ENCODE measurements at regions not wholly inside any gene's neighbourhood (a gene's known extent, or its start where the extent isn't known, plus 50 kb on each side); places are given as distances from the start of the nearest gene placed in this dataset.

GRCh38 chr2:57181315-57182038 is 865.1 kb upstream of the VRK2 start:
- Histone ChIP-seq H3K4me1 (ENCODE audit: control insufficient read depth in 2 of 3, insufficient read depth in 2 of 3, low read depth in 1 of 3, low read length in 3 of 3) (no peaks in the 10 kb centered on the region), H3K9ac (ENCODE audit: low read length in 3 of 3) (no peak overlapping the region), H3K4me3 (ENCODE audit: low read length in 3 of 3) (no peak overlapping the region), H3K27ac (ENCODE audit: low read depth in 2 of 2, low read length in 2 of 2) (no peak overlapping the region), H3K9me3 (ENCODE audit: control insufficient read depth in 2 of 3, insufficient read depth in 1 of 3, low read length in 3 of 3) (no peaks in the 10 kb centered on the region), H3K27me3 (ENCODE audit: control insufficient read depth, insufficient read depth, low read length) (no peaks in the 10 kb centered on the region), H3K36me3 (ENCODE audit: control insufficient read depth in 2 of 3, insufficient read depth in 3 of 3, low read length in 3 of 3) (no peaks in the 10 kb centered on the region)
- intact Hi-C loops (cut with DNase I): no loop called here
- no peak for FAIRE-seq
- DNase-seq: no peak
- TF ChIP-seq CTCF (IDR thresholded peaks at IDR 0.05; ENCODE audit: borderline replicate concordance, extremely low read depth, insufficient read depth): no peak

GRCh38 chr2:57182916-57183315 is 863.7 kb upstream of the VRK2 start:
- Histone ChIP-seq H3K27ac (ENCODE audit: low read depth in 2 of 2, low read length in 2 of 2) (no peak overlapping the region), H3K4me1 (ENCODE audit: control insufficient read depth in 2 of 3, insufficient read depth in 2 of 3, low read depth in 1 of 3, low read length in 3 of 3) (no peaks in the 10 kb centered on the region), H3K4me3 (ENCODE audit: low read length in 3 of 3) (no peak overlapping the region), H3K9ac (ENCODE audit: low read length in 3 of 3) (no peak overlapping the region), H3K9me3 (ENCODE audit: control insufficient read depth in 2 of 3, insufficient read depth in 1 of 3, low read length in 3 of 3) (no peaks in the 10 kb centered on the region), H3K36me3 (ENCODE audit: control insufficient read depth in 2 of 3, insufficient read depth in 3 of 3, low read length in 3 of 3) (no peaks in the 10 kb centered on the region), H3K27me3 (ENCODE audit: control insufficient read depth, insufficient read depth, low read length) (no peaks in the 10 kb centered on the region)
- FAIRE-seq (no peak), DNase-seq (no peak)
- intact Hi-C loops (cut with DNase I): no loop called here
- no peak for TF ChIP-seq CTCF (IDR thresholded peaks at IDR 0.05; ENCODE audit: borderline replicate concordance, extremely low read depth, insufficient read depth)

- FAIRE-seq (no peak), DNase-seq (no peak)
- TF ChIP-seq CTCF (IDR thresholded peaks at IDR 0.05; ENCODE audit: borderline replicate concordance, extremely low read depth, insufficient read depth): no peak
- no peaks in the 10 kb centered on the region for H3K36me3 ChIP-seq (ENCODE audit: control insufficient read depth in 2 of 3, insufficient read depth in 3 of 3, low read length in 3 of 3)
- H3K9ac ChIP-seq (ENCODE audit: low read length in 3 of 3): no peak overlapping the region
- intact Hi-C loops (cut with DNase I): no loop called here
- no peaks in the 10 kb centered on the region for H3K4me1 ChIP-seq (ENCODE audit: control insufficient read depth in 2 of 3, insufficient read depth in 2 of 3, low read depth in 1 of 3, low read length in 3 of 3)
- no peak overlapping the region for H3K27ac ChIP-seq (ENCODE audit: low read depth in 2 of 2, low read length in 2 of 2)
- H3K4me3 ChIP-seq (ENCODE audit: low read length in 3 of 3): no peak overlapping the region
- H3K9me3 ChIP-seq (ENCODE audit: control insufficient read depth in 2 of 3, insufficient read depth in 1 of 3, low read length in 3 of 3): no peaks in the 10 kb centered on the region
- no peaks in the 10 kb centered on the region for H3K27me3 ChIP-seq (ENCODE audit: control insufficient read depth, insufficient read depth, low read length)
These were observed 861.0 kb upstream of the VRK2 start for GRCh38 chr2:57185568-57185967.

GRCh38 chr2:57190007-57190406 is 856.6 kb upstream of the VRK2 start:
- intact Hi-C loops (cut with DNase I): no loop called here
- Histone ChIP-seq H3K27me3 (ENCODE audit: control insufficient read depth, insufficient read depth, low read length) (no peaks in the 10 kb centered on the region), H3K27ac (ENCODE audit: low read depth in 2 of 2, low read length in 2 of 2) (no peak overlapping the region), H3K9ac (ENCODE audit: low read length in 3 of 3) (no peak overlapping the region), H3K4me1 (ENCODE audit: control insufficient read depth in 2 of 3, insufficient read depth in 2 of 3, low read depth in 1 of 3, low read length in 3 of 3) (no peaks in the 10 kb centered on the region), H3K4me3 (ENCODE audit: low read length in 3 of 3) (no peak overlapping the region), H3K36me3 (ENCODE audit: control insufficient read depth in 2 of 3, insufficient read depth in 3 of 3, low read length in 3 of 3) (no peaks in the 10 kb centered on the region), H3K9me3 (ENCODE audit: control insufficient read depth in 2 of 3, insufficient read depth in 1 of 3, low read length in 3 of 3) (no peaks in the 10 kb centered on the region)
- no peak for TF ChIP-seq CTCF (IDR thresholded peaks at IDR 0.05; ENCODE audit: borderline replicate concordance, extremely low read depth, insufficient read depth)
- FAIRE-seq (no peak), DNase-seq (peak in 1 of 5 donors; percentile 35)

All from kidney (tissue), 13 donors.